ENCODE measurements at regions not wholly inside any gene's neighbourhood (a gene's known extent, or its start where the extent isn't known, plus 50 kb on each side); places are given as distances from the start of the nearest gene placed in this dataset.

DNA sequence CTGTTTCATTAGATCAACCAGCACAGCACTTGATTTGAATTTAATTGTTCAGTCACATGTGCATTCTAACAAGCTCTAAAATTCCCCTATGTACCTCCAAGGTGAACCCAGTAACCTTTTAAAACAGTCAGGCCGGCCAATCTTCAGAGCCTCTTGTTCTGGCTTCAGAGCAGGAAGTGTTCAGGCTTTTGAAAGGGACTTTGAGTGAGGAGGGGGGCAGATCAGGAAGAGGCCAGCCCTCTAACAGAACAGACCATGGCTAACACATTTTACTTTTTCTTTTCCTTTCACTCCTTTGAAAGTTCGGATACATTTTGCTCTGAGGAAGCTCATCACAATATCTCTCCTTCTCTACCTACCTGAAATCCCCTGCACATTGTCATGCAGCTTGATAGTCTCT lies 390.3 kb downstream of the TBC1D4 start:
- TF ChIP-seq, protein P1, sequence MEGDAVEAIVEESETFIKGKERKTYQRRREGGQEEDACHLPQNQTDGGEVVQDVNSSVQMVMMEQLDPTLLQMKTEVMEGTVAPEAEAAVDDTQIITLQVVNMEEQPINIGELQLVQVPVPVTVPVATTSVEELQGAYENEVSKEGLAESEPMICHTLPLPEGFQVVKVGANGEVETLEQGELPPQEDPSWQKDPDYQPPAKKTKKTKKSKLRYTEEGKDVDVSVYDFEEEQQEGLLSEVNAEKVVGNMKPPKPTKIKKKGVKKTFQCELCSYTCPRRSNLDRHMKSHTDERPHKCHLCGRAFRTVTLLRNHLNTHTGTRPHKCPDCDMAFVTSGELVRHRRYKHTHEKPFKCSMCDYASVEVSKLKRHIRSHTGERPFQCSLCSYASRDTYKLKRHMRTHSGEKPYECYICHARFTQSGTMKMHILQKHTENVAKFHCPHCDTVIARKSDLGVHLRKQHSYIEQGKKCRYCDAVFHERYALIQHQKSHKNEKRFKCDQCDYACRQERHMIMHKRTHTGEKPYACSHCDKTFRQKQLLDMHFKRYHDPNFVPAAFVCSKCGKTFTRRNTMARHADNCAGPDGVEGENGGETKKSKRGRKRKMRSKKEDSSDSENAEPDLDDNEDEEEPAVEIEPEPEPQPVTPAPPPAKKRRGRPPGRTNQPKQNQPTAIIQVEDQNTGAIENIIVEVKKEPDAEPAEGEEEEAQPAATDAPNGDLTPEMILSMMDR (conservative IDR thresholded peaks at IDR 0.05; ENCODE audit: control insufficient read depth, insufficient read depth, low read depth, low read length): no peak
- DNase-seq (ENCODE audit: low read depth): no peak
- H3K4me3 ChIP-seq (ENCODE audit: control insufficient read depth, low read depth, low read length): no peak overlapping the region

DNA sequence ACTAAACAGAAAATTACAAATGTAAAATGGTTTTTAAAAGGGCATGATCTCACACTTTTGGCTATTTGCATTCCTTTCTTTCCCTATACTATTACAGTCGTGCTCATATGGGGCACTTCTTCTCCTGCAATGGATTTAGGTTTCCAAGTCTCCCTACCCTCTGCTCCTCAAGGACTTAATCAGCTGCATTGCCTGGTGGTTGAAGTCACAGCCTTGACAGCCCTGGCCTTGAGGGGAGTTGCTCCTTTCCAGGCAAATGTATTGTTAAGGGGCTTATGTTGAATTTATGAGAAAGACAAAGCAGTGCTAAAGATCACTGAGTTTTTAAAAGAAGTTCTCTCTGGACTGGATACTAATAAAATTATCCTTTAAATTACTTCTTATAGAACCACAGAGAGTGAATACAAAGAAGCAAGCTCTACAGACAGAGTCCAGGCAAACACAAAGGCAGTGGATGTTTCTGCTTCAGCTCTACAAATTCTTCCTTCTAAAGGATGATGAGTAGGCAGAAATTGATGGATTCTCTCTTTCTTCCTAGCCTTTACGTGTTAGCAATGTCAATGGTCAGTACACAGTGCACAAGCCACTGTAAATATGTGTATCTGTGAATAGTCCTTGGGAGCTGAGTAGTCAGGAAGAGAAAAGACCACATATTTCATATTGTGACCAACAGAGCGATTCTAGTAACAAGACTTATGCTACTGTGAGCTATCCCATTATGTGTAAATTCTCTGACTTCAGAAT lies 390.9 kb downstream of the TBC1D4 start:
- no peak for DNase-seq (ENCODE audit: low read depth)
- H3K4me3 ChIP-seq (ENCODE audit: control insufficient read depth, low read depth, low read length): no peak overlapping the region
- TF ChIP-seq, protein P1 (conservative IDR thresholded peaks at IDR 0.05; ENCODE audit: control insufficient read depth, insufficient read depth, low read depth, low read length): no peak

DNA sequence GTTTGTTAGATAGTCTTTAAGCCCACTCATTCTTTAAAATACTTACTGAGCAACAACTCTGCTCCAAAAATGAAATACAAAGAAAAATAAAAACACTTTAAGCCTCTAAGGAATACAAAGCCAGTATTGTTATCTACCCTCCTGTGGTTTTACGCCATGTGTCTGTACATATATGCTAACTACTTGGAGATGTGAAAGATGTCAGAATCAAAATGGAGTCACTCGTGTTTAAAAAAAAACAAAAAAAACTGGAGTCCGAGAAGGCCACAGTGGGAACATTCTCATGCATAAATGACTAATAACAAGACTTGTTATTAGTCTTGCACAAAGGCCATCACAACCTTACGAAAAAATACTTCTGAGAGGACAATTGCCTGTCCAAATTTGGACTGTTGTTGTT lies 393.1 kb downstream of the TBC1D4 start:
- no peak for DNase-seq (ENCODE audit: low read depth)
- H3K4me3 ChIP-seq (ENCODE audit: control insufficient read depth, low read depth, low read length): no peak overlapping the region
- TF ChIP-seq, protein P1 (conservative IDR thresholded peaks at IDR 0.05; ENCODE audit: control insufficient read depth, insufficient read depth, low read depth, low read length): no peak

DNA sequence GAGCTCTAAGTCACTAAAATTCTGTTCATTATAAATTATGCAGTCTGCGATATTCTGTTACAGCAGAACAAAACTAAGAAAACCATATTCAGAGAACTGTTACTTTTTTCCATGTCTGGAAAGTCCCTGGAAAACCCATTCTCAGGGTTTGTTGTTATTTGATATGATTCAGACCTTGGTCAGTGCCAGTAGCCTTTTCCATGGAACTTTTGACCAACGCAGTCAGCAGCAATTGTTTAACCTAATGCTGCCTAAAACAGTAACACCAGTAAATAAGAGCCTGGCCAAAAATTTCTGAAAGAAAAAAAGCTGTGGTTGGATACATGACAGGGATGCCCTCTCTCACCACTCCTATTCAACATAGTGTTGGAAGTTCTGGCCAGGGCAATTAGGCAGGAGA lies 402.7 kb downstream of the TBC1D4 start:
- TF ChIP-seq, protein P1 (conservative IDR thresholded peaks at IDR 0.05; ENCODE audit: control insufficient read depth, insufficient read depth, low read depth, low read length): no peak
- DNase-seq (ENCODE audit: low read depth): peak; percentile 39
- H3K4me3 ChIP-seq (ENCODE audit: control insufficient read depth, low read depth, low read length): no peak overlapping the region

DNA sequence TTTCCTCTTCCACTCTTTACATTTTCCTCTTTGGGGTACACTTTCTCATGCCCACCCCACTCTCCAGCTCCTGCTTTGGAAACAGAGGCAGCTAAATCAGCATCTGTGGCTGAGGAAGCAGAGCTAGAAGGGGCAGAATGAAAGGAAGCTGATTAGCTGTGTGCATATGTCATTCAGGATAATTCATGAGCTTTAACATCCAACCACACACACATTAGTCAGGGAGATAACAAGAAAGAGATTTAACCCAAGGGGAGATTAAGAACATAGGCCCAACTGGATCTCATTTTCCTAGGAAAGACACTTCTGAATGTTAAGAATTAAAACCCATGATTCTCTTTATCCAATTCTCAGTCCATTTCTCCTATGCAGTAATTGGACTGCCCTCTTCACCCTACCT lies 405.5 kb downstream of the TBC1D4 start:
- H3K4me3 ChIP-seq (ENCODE audit: control insufficient read depth, low read depth, low read length): no peak overlapping the region
- DNase-seq (ENCODE audit: low read depth): no peak
- TF ChIP-seq, protein P1 (conservative IDR thresholded peaks at IDR 0.05; ENCODE audit: control insufficient read depth, insufficient read depth, low read depth, low read length): no peak

DNA sequence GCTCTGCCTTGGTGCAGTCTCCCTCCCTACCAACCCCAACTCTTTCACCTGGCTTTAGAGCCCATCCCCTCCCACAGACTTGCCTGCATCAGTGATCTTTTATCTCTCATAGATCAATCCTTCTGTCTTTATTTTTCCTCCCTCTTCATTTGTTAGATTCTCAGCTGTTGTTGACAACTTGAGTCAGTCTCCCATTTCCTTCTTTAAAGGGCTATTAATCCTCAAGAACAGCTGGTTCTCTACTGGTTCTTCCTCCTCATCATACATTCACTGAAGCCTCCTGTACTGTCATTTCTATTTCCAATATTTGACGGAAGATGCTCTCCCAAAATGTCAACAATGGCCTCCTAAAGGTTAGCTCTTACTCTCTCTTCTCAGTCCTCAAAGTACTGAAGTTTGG lies 408.2 kb downstream of the TBC1D4 start:
- no peak for DNase-seq (ENCODE audit: low read depth)
- H3K4me3 ChIP-seq (ENCODE audit: control insufficient read depth, low read depth, low read length): no peak overlapping the region
- TF ChIP-seq, protein P1 (conservative IDR thresholded peaks at IDR 0.05; ENCODE audit: control insufficient read depth, insufficient read depth, low read depth, low read length): no peak
